ENCODE measurements at regions not wholly inside any gene's neighbourhood (a gene's known extent, or its start where the extent isn't known, plus 50 kb on each side); places are given as distances from the start of the nearest gene placed in this dataset.

DNA sequence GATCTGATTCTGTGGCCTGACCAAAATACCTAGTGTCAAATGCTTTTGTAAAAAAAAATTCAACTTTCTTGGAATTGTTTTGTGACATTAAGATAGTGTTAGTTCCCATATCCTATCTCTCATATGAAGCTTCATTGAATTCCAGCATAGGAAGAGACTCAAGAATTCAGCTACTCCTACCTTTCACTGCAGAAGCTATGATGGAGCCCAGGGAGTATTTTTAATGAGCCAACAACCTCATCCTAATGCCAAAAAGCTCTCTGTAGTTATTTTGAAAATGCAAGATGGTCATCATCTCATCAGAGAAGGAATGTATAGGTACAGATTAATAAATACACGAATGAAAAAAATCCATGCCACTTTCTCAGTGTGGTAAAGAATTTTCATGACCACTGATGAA, 431.2 kb upstream of the SGCG start:
- TF ChIP-seq POLR2A (IDR thresholded peaks at IDR 0.05), result no peak
- TF ChIP-seq, protein P1, sequence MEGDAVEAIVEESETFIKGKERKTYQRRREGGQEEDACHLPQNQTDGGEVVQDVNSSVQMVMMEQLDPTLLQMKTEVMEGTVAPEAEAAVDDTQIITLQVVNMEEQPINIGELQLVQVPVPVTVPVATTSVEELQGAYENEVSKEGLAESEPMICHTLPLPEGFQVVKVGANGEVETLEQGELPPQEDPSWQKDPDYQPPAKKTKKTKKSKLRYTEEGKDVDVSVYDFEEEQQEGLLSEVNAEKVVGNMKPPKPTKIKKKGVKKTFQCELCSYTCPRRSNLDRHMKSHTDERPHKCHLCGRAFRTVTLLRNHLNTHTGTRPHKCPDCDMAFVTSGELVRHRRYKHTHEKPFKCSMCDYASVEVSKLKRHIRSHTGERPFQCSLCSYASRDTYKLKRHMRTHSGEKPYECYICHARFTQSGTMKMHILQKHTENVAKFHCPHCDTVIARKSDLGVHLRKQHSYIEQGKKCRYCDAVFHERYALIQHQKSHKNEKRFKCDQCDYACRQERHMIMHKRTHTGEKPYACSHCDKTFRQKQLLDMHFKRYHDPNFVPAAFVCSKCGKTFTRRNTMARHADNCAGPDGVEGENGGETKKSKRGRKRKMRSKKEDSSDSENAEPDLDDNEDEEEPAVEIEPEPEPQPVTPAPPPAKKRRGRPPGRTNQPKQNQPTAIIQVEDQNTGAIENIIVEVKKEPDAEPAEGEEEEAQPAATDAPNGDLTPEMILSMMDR (IDR thresholded peaks at IDR 0.05), result no peak
